IMR-90 (cell line): ENCODE measurements at regions not wholly inside any gene's neighbourhood (a gene's known extent, or its start where the extent isn't known, plus 50 kb on each side); places are given as distances from the start of the nearest gene placed in this dataset.

Experiments
- ATAC-seq: fragments of 200-7000 bp; cut with Tn5 transposase; 2 replicates; pipeline ENCODE4 v1.9.1; 2020; ENCODE audit warnings: low read depth, mild to moderate bottlenecking, moderate library complexity
- BruUV-seq: library from RNA; stranded (reverse); fragments of 400-500 nt; replicated peaks from 2 replicates; lab custom pipeline; 2021; lab: Mats Ljungman, UMichigan
- CTCF ChIA-PET: fragments of 300-600 bp; formaldehyde crosslinking; extraction: SDS; loops from one replicate; lab custom pipeline; 2021; ENCODE audit warnings: antibody characterized with exemption; lab: Yijun Ruan, JAX
- POLR2A ChIA-PET: fragments of 300-600 bp; sonication (Branson Sonifier 250); formaldehyde crosslinking; loops from one replicate; lab custom pipeline; 2022; ENCODE audit warnings: antibody characterized with exemption; ENCODE audit not compliant: unreplicated experiment; lab: Charles Lee
- DNase-seq: peaks from one replicate; pipeline ENCODE4 v3.0.0; 2013
- H2AFZ ChIP-seq: replicated peaks from 2 replicates; pipeline ENCODE3; 2013; ENCODE audit warnings: low read length, mild to moderate bottlenecking; ENCODE audit not compliant: poor library complexity
- H2AK5ac ChIP-seq: 2 replicates; pipeline ENCODE4 v1.6.1; 2013; ENCODE audit warnings: low read depth, low read length, inconsistent platforms
- H2AK9ac ChIP-seq: replicated peaks from 2 replicates; pipeline ENCODE3; 2013; ENCODE audit warnings: mild to moderate bottlenecking, low read depth, low read length, moderate library complexity; ENCODE audit not compliant: poor library complexity
- H2BK120ac ChIP-seq: 2 replicates; pipeline ENCODE4 v1.6.1; 2013; ENCODE audit warnings: low read depth, low read length, inconsistent platforms
- H2BK15ac ChIP-seq: 3 replicates; pipeline ENCODE4 v1.6.1; 2013; ENCODE audit warnings: low read depth, low read length, inconsistent platforms
- H2BK20ac ChIP-seq: 2 replicates; pipeline ENCODE4 v1.6.1; 2013; ENCODE audit warnings: low read depth, mild to moderate bottlenecking, inconsistent platforms, low read length, moderate library complexity
- H2BK5ac ChIP-seq: 2 replicates; pipeline ENCODE4 v1.6.1; 2013; ENCODE audit warnings: mild to moderate bottlenecking, low read depth, low read length, inconsistent platforms; ENCODE audit not compliant: poor library complexity, severe bottlenecking
- H3K14ac ChIP-seq: replicated peaks from 2 replicates; pipeline ENCODE4 v1.6.1; 2013; ENCODE audit warnings: low read depth, low read length, inconsistent platforms
- H3K18ac ChIP-seq: 2 replicates; pipeline ENCODE4 v1.6.1; 2013; ENCODE audit warnings: low read depth, low read length, control low read depth
- H3K23ac ChIP-seq: 2 replicates; pipeline ENCODE4 v1.6.1; 2013; ENCODE audit warnings: low read depth, low read length, inconsistent platforms
- H3K27ac ChIP-seq: 2 replicates; pipeline ENCODE4 v1.5.1; 2013; ENCODE audit warnings: mild to moderate bottlenecking, control low read depth, low read length; ENCODE audit not compliant: insufficient read depth
- H3K27me3 ChIP-seq: 2 replicates; pipeline ENCODE4 v1.6.1; 2013; ENCODE audit warnings: low read length; ENCODE audit not compliant: control insufficient read depth, insufficient read depth
- H3K36me3 ChIP-seq: 2 replicates; pipeline ENCODE4 v1.6.1; 2013; ENCODE audit warnings: low read length, mixed read lengths; ENCODE audit not compliant: control insufficient read depth, insufficient read depth
- H3K4ac ChIP-seq: 2 replicates; pipeline ENCODE4 v1.6.1; 2013; ENCODE audit warnings: low read depth, low read length, inconsistent platforms
- H3K4me1 ChIP-seq: 2 replicates; pipeline ENCODE4 v1.6.1; 2013; ENCODE audit warnings: low read length, mixed read lengths; ENCODE audit not compliant: control insufficient read depth, insufficient read depth
- H3K4me2 ChIP-seq: 2 replicates; pipeline ENCODE4 v1.6.1; 2013; ENCODE audit warnings: low read depth, mild to moderate bottlenecking, control low read depth, low read length, moderate library complexity
- H3K4me3 ChIP-seq: 2 replicates; pipeline ENCODE4 v1.5.1; 2013; ENCODE audit warnings: low read depth, mild to moderate bottlenecking, control low read depth, low read length, moderate library complexity; ENCODE audit not compliant: insufficient read depth
- H3K56ac ChIP-seq: 2 replicates; pipeline ENCODE4 v1.6.1; 2013; ENCODE audit warnings: low read length, inconsistent platforms; ENCODE audit not compliant: insufficient read depth; ENCODE audit errors: extremely low read depth
- H3K79me1 ChIP-seq, 2 experiments: 2 replicates each; pipeline ENCODE4 v1.6.1; 2013; ENCODE audit warnings: low read length in 2 of 2, inconsistent platforms in 1 of 2, low read depth in 1 of 2
- H3K9ac ChIP-seq: 2 replicates; pipeline ENCODE4 v1.6.1; 2013; ENCODE audit warnings: low read depth, low read length, control low read depth
- H3K9me1 ChIP-seq: 2 replicates; pipeline ENCODE4 v1.6.1; 2013; ENCODE audit warnings: low read length, inconsistent platforms; ENCODE audit not compliant: insufficient read depth
- H3K9me3 ChIP-seq: 2 replicates; pipeline ENCODE4 v1.6.1; 2013; ENCODE audit warnings: low read length; ENCODE audit not compliant: control insufficient read depth, insufficient read depth
- H4K20me1 ChIP-seq: 2 replicates; pipeline ENCODE4 v1.6.1; 2013; ENCODE audit warnings: low read length, inconsistent platforms; ENCODE audit not compliant: insufficient read depth
- H4K5ac ChIP-seq: 2 replicates; pipeline ENCODE4 v1.6.1; 2013; ENCODE audit warnings: mild to moderate bottlenecking, low read depth, low read length, control low read depth
- H4K8ac ChIP-seq, 2 experiments: 2 replicates each; pipeline ENCODE4 v1.6.1; 2013; ENCODE audit warnings: low read depth in 2 of 2, low read length in 2 of 2, control low read depth in 1 of 2, inconsistent platforms in 1 of 2
- H4K91ac ChIP-seq: 2 replicates; pipeline ENCODE4 v1.6.1; 2013; ENCODE audit warnings: low read depth, low read length, inconsistent platforms; ENCODE audit not compliant: insufficient read depth
- BHLHE40 ChIP-seq: fragments of 150-350 bp; IDR thresholded peaks from 2 replicates; pipeline ENCODE4 v1.6.1; 2016; ENCODE audit warnings: mild to moderate bottlenecking, low read depth, low read length
- CEBPB ChIP-seq: IDR thresholded peaks from 2 replicates; pipeline ENCODE4 v1.6.1; 2012; ENCODE audit warnings: low read depth, low read length, improper control_type of control experiment
- FOS ChIP-seq: fragments of 150-350 bp; IDR thresholded peaks from 2 replicates; pipeline ENCODE4 v1.6.1; 2016; ENCODE audit warnings: low read depth, low read length
- MAFK ChIP-seq: IDR thresholded peaks from 2 replicates; pipeline ENCODE4 v1.6.1; 2012; ENCODE audit warnings: low read depth, low read length, improper control_type of control experiment
- MAZ ChIP-seq: IDR thresholded peaks from 2 replicates; pipeline ENCODE4 v1.6.1; 2012; ENCODE audit warnings: low read depth, mild to moderate bottlenecking, low read length, improper control_type of control experiment, moderate library complexity, borderline replicate concordance
- NFE2L2 ChIP-seq: fragments of 150-350 bp; IDR thresholded peaks from 2 replicates; pipeline ENCODE4 v1.6.1; 2016; ENCODE audit warnings: low read depth, mild to moderate bottlenecking, low read length
- POLR2A ChIP-seq: IDR thresholded peaks from 2 replicates; pipeline ENCODE4 v1.6.1; 2012; ENCODE audit warnings: mild to moderate bottlenecking, low read depth, low read length
- RAD21 ChIP-seq: IDR thresholded peaks from 2 replicates; pipeline ENCODE4 v1.6.1; 2012; ENCODE audit warnings: low read length, improper control_type of control experiment
- RCOR1 ChIP-seq: IDR thresholded peaks from 2 replicates; pipeline ENCODE4 v1.6.1; 2012; ENCODE audit warnings: mild to moderate bottlenecking, low read length, improper control_type of control experiment; ENCODE audit not compliant: insufficient replicate concordance
- RFX5 ChIP-seq: IDR thresholded peaks from 2 replicates; pipeline ENCODE4 v1.8.0; 2012; ENCODE audit warnings: low read depth, mild to moderate bottlenecking, low read length, moderate library complexity
- SMC3 ChIP-seq: fragments of 150-350 bp; IDR thresholded peaks from 2 replicates; pipeline ENCODE4 v1.6.1; 2016; ENCODE audit warnings: low read depth, mild to moderate bottlenecking, antibody characterized with exemption, low read length, moderate library complexity
- USF2 ChIP-seq: fragments of 150-350 bp; IDR thresholded peaks from 2 replicates; pipeline ENCODE4 v1.6.1; 2017; ENCODE audit warnings: mild to moderate bottlenecking, antibody characterized with exemption, low read length, low read depth
- WGBS, 2 experiments: methylation state at CpG; one replicate each; pipeline versions ENCODE4 v1.1.5 to v1.1.7; 2013; ENCODE audit warnings: missing lambda C conversion rate in 2 of 2; ENCODE audit not compliant: insufficient read length in 1 of 2; ENCODE audit errors: extremely low coverage in 2 of 2; 5-methylcytosine and 5-hydroxymethylcytosine counted together
- dilution Hi-C: fragments of 300-500 bp; cut with HindIII; formaldehyde crosslinking; loops from one replicate; pipeline ENCODE4 v1.14.3; 2018; ENCODE audit warnings: low sequenced_read_pairs; ENCODE audit not compliant: unreplicated experiment
- in situ Hi-C: fragments of 300-500 bp; cut with MboI; formaldehyde crosslinking; loops from 3 replicates; pipeline ENCODE4 v1.14.3; 2019; ENCODE audit warnings: low sequenced_read_pairs, inconsistent platforms, mixed read lengths
- intact Hi-C: fragments of 100-400 bp; cut with micrococcal nuclease; formaldehyde crosslinking; loops from 2 replicates; pipeline ENCODE4 v1.10.0; 2022
- TF ChIP-seq, protein P1 (sequence below): conservative IDR thresholded peaks from 2 replicates; pipeline ENCODE4 v1.5.1; 2012; ENCODE audit warnings: mild to moderate bottlenecking, low read depth, low read length, improper control_type of control experiment
- TF ChIP-seq, protein P2 (sequence below): fragments of 150-350 bp; IDR thresholded peaks from 2 replicates; pipeline ENCODE4 v1.6.1; 2016; ENCODE audit warnings: low read depth, mild to moderate bottlenecking, low read length, moderate library complexity, borderline replicate concordance

- no peak overlapping the region for H4K91ac ChIP-seq
- POLR2A ChIA-PET, result no interaction called here
- H3K9me3 ChIP-seq, result peaks cover 45% of the 10 kb centered on the region
- no peaks in the 10 kb centered on the region for H3K79me1 ChIP-seq
- H3K36me3 ChIP-seq, result no peaks in the 10 kb centered on the region
- TF ChIP-seq, protein P1, sequence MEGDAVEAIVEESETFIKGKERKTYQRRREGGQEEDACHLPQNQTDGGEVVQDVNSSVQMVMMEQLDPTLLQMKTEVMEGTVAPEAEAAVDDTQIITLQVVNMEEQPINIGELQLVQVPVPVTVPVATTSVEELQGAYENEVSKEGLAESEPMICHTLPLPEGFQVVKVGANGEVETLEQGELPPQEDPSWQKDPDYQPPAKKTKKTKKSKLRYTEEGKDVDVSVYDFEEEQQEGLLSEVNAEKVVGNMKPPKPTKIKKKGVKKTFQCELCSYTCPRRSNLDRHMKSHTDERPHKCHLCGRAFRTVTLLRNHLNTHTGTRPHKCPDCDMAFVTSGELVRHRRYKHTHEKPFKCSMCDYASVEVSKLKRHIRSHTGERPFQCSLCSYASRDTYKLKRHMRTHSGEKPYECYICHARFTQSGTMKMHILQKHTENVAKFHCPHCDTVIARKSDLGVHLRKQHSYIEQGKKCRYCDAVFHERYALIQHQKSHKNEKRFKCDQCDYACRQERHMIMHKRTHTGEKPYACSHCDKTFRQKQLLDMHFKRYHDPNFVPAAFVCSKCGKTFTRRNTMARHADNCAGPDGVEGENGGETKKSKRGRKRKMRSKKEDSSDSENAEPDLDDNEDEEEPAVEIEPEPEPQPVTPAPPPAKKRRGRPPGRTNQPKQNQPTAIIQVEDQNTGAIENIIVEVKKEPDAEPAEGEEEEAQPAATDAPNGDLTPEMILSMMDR, result no peak
- TF ChIP-seq USF2 (no peak), FOS (no peak), CEBPB (no peak), MAFK (no peak), SMC3 (no peak), POLR2A (no peak), RAD21 (no peak), RCOR1 (no peak), RFX5 (no peak), BHLHE40 (no peak), NFE2L2 (no peak), MAZ (no peak)
- TF ChIP-seq, protein P2, sequence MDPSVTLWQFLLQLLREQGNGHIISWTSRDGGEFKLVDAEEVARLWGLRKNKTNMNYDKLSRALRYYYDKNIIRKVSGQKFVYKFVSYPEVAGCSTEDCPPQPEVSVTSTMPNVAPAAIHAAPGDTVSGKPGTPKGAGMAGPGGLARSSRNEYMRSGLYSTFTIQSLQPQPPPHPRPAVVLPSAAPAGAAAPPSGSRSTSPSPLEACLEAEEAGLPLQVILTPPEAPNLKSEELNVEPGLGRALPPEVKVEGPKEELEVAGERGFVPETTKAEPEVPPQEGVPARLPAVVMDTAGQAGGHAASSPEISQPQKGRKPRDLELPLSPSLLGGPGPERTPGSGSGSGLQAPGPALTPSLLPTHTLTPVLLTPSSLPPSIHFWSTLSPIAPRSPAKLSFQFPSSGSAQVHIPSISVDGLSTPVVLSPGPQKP, result no peak
- H3K9me1 ChIP-seq, result no peaks in the 10 kb centered on the region
- no peak overlapping the region for H2BK15ac ChIP-seq
- no peak overlapping the region for H2BK5ac ChIP-seq
- H3K27ac ChIP-seq, result no peak overlapping the region
- H3K56ac ChIP-seq, result no peak overlapping the region
- H3K9ac ChIP-seq, result no peak overlapping the region
- intact Hi-C loops, result no loop called here
- H3K23ac ChIP-seq, result no peak overlapping the region
- no peak overlapping the region for H2AFZ ChIP-seq
- H2BK20ac ChIP-seq, result no peak overlapping the region
- no peak overlapping the region for H2AK5ac ChIP-seq
- H3K4me1 ChIP-seq, result no peaks in the 10 kb centered on the region
- H4K20me1 ChIP-seq, result no peaks in the 10 kb centered on the region
- no peak overlapping the region for H2AK9ac ChIP-seq
- no peak overlapping the region for H3K4me2 ChIP-seq
- H4K8ac ChIP-seq, result no peak overlapping the region
- in situ Hi-C loops, result no loop called here
- ATAC-seq (no peak), DNase-seq (no peak)
- no peak overlapping the region for H3K14ac ChIP-seq
- H4K5ac ChIP-seq, result no peak overlapping the region
- dilution Hi-C loops, result no loop called here
- no peak overlapping the region for H3K18ac ChIP-seq
- no peak overlapping the region for H3K4ac ChIP-seq
- H3K27me3 ChIP-seq, result no peaks in the 10 kb centered on the region
- no peak overlapping the region for H3K4me3 ChIP-seq
- CTCF ChIA-PET, result no interaction called here
- WGBS, 2 experiments, result 100% methylated on average over 2 of the region's 16 CpGs; no CpG with 5 or more reads in 1 of the 2 experiments
- BruUV-seq, result no TSS peak
- H2BK120ac ChIP-seq, result no peak overlapping the region
These were observed 141.9 kb upstream of the SPACA7 start for GRCh38 chr13:112234131-112234875.
